ENCODE measurements at regions not wholly inside any gene's neighbourhood (a gene's known extent, or its start where the extent isn't known, plus 50 kb on each side); places are given as distances from the start of the nearest gene placed in this dataset.
"Not testable (repeated sequence)": the region's sequence is repeated elsewhere in the genome, so short reads cannot be mapped to it uniquely, and the experiment has no call there.

- DNase-seq = no peak
Observed at GRCh38 chr5:123294544-123294943, 128.7 kb downstream of the CEP120 start.

DNA sequence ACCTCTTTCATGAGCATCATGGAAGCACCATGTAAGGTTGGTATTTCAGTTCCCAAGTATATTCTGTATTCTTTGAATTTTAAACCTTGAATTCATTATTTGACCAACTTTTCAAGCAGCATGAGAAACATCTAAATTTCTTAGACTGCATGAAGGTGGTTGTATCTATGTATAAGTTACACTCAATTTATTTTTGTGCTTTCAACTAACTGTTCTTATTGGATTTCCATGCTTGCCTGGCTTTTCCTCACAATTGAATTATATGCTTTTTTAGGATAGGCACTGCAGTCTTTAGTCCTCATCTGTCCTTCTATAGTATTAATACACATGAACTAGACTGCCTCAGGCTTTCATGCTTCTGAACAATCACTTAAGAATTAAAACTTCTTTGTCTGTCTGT lies 134.0 kb downstream of the CEP120 start:
- DNase-seq = no peak

- DNase-seq = no peak
Observed at GRCh38 chr5:123287881-123288280, 135.3 kb downstream of the CEP120 start.

GRCh38 chr5:123286891-123287290 lies 136.3 kb downstream of the CEP120 start:
- DNase-seq = no peak

DNA sequence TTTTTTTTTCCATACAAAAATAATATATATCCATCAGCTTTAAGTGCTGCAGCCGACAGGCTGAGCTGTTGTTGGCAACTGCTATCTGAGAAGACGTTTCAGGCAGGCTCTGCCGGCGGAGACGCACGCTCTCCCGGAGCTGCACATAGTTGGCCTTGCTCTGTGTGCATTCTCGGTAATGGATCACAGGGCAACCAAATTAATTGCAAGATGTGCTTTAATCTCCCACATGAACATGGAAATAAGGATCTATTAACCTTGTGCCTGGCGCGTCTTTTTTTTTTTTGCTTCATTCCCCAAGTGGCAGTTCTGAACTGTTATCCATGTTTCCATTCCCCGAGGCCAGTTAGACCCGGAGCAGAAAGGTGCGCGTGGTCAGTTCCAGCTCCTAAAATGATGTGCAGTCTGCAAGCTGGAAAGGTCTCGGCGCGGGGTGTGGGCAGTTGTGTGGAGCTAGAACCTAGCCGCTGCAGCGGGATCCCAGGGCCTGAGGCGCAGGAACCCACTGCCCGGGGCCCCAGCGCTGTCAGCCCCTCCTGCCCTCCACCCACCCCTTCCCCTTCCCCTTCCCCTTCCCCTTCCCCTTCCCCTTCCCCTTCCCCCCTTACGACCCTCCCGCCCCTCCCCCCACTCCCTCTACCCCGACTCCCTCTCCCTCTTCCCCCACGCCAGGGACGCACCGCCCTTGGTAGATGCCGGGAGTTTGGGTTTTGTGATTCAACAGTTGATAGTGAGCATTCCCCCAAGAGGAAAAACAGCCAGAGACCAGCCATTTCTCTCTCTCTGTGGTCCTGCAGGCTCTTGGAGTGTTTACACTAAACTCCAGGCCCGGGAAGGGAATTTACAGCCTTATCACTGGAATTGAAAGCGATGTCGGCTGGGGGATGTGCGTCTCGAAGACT lies 137.8 kb downstream of the CEP120 start:
- DNase-seq = peak; percentile 8

DNA sequence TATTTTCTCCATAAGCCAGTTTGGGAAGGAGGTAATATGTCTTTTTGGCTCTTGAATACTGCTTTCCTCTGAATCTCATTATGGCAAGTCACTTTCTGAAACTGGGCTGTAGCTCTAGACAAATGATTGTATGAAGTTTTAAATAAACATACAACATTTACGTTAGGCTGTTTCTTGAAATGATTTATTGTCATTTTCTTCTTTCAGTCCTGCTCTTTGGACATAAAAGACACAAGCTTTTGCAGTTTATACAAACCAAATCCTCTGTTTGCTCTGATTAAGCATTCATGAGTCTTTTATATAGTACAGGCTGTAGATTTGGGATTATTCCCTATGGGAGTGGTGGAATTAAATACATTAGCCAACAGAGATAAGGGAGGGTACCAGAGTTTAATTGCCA lies 139.7 kb downstream of the CEP120 start:
- no peak for DNase-seq

DNA sequence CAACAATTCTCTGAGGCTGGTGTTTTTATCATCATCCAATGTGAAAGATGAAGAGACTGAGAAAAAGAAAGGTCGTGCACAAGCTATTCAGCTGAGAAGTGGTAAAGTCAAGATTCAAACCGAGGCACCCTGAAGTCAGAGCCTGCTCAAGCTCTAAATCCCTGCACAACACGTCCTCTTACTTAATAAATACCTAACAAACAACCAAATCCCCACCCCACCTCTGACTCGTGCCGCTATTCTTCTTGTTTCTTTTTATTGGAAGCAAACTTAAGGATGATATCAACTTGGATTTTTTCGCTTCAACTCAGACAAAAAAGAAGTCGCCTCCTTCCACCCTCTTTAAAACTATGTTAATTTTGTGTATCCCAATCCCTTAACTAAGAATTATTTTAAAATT lies 140.2 kb downstream of the CEP120 start:
- DNase-seq = no peak

DNA sequence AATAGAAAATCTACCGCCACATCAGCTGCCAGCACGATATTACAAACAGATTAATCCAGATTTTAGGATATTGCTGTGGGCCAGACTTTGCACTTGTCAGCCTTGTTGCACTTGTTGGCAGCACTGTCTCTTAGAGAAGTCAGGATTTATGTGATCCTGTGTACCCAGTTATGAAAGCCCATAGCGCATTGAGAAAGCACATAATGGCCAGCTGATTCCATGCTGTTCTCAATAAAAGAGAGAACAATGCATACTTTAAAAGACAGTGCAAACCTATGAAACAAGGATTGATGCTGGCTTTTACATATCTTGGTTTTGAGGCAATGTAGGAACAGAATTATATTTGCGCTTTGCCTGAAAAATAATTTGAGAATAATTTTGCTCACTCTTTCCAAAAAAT lies 140.8 kb downstream of the CEP120 start:
- DNase-seq = no peak

- DNase-seq = not testable (repeated sequence)
Observed at GRCh38 chr5:123280854-123281253, 142.3 kb downstream of the CEP120 start.

GRCh38 chr5:123279136-123279535 lies 144.1 kb downstream of the CEP120 start:
- DNase-seq = no peak

GRCh38 chr5:123278284-123278683 lies 144.9 kb downstream of the CEP120 start:
- DNase-seq = no peak

GRCh38 chr5:123273984-123274383 lies 149.2 kb downstream of the CEP120 start:
- DNase-seq = no peak

DNA sequence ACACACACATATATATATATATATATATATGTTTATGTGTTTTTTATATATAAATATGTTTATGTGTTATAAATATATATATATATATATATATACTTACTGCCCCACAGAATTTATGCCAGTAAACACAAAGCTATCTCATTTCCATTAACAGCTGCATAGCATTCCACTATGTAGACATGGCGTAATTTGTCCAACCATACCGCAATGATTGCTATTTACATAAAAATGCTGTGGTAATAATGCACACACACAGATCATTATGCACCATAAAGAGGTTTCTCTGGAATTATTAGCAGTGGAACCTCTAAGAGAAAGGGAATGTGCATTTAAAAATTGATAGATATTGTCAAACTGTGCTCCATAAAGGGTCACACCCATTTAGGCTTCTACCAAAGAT lies 150.1 kb downstream of the CEP120 start:
- no peak for DNase-seq

DNA sequence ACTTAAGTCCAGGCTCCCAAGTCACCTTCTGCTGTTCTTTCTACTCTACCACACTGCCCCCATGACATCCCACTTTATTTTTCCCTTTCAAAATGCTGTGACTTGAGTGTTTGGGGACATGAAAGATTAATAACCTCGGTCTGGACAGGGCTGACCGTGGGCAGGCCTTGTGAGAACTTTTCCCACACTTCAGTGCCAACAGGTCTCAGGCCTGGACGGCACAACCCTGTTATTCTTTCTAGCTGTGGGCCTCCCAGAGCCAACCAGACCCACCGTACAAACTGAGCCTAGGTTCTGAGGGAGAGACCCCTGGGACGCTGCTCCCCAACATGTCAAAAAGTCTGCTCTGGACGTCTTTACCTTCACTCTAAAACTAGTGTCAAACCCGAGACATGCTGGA lies 153.4 kb downstream of the CEP120 start:
- DNase-seq = no peak

GRCh38 chr5:123269436-123269835 lies 153.8 kb downstream of the CEP120 start:
- DNase-seq = no peak

DNA sequence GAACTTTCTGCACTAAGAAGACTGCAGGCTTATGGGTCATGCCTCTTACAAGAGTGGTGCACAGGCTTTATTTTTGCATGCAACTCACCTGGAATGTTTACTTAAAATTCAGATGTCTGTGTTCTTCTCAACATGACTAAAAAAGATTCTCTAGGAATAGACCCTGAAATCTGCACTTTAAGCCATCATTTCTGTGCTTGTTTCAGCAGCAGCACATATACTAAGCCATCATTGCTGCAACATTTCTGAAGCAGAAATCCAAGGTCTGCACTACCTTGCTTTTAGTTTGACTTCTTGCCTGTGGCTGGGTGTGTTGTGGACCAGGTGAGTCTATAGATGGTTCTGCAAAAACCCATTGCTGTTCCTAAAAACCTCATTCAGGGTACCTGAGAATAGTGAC lies 156.8 kb downstream of the CEP120 start:
- DNase-seq = no peak

DNA sequence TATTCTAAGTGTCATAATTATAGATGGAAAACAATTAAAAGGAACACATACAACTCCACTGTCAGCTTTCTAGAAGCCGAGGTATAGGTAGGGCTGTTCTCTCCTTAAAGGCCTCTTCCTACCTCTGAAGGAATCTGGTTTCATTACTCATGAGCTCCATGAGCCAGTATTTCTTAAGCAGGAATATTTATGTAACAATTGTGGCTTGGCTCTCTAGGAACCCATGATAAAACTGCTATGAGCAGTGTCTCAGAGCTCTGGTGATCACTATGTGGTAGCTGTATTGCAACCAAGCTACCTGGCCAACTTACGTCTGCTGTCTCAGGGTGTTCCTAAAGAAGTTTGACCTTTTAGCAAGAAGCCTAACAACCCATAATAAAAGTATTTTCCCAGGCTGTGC lies 157.7 kb downstream of the CEP120 start:
- no peak for DNase-seq

DNA sequence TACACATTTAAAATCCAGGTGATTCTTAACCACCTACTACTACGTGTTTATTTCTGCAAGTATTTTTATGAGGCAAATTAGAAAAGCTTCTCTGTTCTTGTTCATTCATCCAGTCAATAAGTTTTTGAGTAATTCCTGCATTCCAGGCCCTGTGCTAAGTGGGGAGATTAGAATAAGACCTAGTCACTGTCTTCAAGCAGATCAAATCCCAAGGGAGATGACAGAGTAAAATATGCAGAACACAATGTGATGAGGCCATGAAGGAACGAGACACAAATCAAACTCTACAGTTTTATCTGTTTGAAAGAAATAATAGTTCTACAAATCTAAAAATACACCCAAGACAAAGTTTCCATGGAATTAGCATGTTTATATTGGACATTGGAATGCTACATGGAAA lies 158.8 kb downstream of the CEP120 start:
- no peak for DNase-seq

DNA sequence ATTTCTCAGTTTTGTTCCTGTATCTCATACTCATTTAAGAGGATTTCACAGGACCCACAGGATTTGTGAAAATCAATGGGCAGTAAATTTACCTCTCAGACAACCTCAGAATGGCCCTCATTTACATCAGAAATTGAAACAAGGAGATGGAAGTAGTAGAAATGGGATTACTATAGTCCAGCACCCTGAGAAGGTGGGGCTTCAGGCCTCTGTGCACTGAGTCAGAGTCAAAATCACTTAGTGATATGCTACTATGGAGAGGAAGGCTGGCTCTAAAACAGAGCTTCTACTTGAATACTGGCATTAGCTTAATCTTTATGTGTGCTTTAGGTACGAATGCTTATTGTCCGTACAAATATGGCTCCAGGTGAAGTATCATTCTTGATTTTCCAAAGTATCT lies 159.3 kb downstream of the CEP120 start:
- no peak for DNase-seq

DNA sequence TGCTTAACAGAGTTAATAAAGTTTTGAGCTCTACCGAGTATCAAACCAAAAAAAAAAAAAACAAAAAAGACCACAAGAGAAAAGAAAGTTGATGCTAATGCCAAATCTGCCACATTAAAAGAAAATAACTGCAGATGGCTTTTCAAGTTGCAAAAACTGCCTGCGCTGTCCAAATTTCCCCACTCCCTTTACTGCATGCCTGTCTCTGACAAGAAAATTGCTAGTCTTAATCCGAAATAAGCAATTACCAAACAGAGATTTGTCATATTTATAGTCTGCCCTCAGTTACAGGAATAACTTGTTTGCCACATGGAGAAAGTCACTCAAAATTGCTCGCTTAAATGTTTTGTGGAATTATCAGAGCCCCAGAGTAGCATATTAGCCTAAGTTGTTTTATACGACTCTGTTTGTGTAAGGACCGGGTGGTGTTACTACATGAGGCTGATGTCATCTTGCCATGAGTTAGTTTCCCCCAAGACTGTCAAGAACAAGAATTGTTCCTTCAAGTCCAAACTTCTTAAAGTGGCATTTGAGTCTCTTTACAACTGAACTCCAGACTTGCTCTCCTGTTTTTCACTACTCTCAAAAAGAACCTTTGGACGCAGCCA lies 160.9 kb downstream of the CEP120 start:
- DNase-seq = no peak

GRCh38 chr5:123261752-123262151 lies 161.5 kb downstream of the CEP120 start:
- no peak for DNase-seq

DNA sequence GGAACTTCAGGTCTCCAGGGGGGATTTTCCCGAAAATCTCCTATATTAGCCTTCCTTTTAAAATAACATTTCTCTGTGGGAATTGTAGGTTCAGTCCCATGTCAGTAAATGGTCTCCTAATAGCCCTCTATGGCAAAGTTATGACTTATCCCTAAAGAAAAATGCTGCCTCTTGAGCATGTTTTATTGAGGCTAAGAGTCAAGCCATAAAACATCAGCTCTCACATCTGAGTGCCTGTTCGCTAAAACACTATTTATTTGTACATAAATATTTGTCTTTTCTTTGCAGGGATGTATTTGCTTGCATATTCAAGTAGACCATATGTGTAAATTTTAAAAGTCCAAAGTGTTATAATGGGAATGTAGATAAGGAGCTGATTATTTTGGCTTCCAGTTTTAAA lies 160.4 kb downstream of the PRDM6 start:
- DNase-seq = no peak

DNA sequence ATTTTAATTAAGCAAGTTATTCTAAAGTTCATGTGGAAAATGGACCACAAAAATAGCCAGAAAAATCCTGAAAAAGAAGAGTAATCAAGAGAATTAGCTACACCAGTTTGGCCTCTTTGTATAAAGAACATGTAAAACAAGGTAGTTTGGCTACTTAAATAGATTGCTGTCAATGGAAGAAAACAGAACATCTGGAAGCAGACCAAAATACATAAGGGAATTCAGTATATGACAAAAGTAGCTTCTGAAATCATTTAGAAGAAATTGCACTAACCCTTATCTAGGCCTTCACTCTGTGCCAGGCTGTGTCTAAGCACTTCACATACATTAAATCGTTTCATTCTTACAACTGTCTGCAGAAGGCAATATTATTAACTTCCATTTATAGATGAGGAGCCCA lies 156.6 kb downstream of the PRDM6 start:
- DNase-seq = no peak

DNA sequence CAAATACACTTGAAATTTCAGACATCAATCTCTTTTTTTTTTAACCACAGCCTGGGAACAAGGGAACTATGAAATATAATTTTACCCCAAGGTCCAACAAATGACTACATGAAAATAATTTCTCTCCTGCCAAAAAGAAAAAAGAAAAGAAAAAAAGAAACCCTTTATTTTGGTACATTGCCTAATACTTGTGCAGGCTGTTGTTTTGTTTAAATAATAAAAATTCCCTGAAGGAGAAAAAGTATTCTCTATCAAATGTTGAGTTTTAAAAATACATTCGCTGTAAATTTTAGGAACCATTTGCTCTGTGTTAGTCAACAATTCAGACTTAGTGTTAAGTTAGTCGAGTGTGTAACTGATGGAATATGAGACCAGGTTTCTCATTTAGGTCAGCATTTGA lies 155.4 kb downstream of the PRDM6 start:
- DNase-seq = no peak
